Gastroesophageal sphincter (tissue), 3 donors: ENCODE measurements at regions not wholly inside any gene's neighbourhood (a gene's known extent, or its start where the extent isn't known, plus 50 kb on each side); places are given as distances from the start of the nearest gene placed in this dataset.

Experiments
- POLR2A ChIP-seq, 2 donors: fragments of 450-650 bp; IDR thresholded peaks; one replicate each; pipeline ENCODE4 v1.6.1; 2017; ENCODE audit warnings: antibody characterized with exemption in 2 of 2, mild to moderate bottlenecking in 2 of 2, moderate library complexity in 1 of 2
- POLR2AphosphoS5 ChIP-seq: sonication (generic); formaldehyde crosslinking; IDR thresholded peaks from one replicate; pipeline ENCODE4 v1.6.1; 2017; ENCODE audit warnings: antibody characterized with exemption
- TF ChIP-seq, protein P1 (sequence below), 4 experiments: fragments of 200-600 bp in 2 of 4; fragments of 450-650 bp in 2 of 4; sonication (generic) in 1 of 4; IDR thresholded peaks; one replicate each; pipeline ENCODE4 v1.5.1; 2017 to 2019; ENCODE audit warnings: antibody characterized with exemption in 4 of 4, mild to moderate bottlenecking in 2 of 4, moderate library complexity in 2 of 4

DNA sequence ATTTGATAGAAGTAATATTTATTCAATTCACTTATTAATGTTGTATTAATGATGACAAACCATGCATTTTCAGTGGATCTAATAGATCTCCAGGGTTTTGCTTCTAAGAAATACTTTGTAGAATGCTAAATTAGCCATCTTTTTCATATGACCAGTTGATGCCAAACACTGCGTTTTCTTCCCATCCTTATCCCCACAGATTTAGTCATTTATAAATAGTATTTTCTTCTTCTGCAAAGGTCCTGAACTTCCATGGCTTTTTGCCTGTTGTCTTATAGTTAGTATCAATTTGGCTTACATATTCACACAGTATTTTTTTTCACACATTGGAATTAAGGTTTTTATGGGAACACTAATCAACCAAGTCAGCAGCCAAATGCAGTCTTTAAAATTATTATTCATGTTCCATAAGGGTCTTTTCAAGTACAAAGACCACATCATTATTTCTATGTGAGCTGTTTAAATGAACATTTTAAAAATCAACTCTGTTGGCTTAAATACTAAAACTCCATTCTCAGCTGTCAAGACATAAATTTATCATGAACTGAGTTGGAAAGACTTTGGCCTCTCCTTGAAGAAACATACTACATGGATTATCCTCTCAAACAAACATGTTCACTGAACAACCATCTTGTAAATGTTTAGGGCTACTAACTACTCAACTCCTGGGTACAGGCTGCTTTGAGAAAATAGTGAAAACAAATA lies 1278.4 kb upstream of the FLRT2 start:
- TF ChIP-seq POLR2AphosphoS5 (no peak), POLR2A (IDR thresholded peaks at IDR 0.05) (no peak)
- TF ChIP-seq, protein P1, sequence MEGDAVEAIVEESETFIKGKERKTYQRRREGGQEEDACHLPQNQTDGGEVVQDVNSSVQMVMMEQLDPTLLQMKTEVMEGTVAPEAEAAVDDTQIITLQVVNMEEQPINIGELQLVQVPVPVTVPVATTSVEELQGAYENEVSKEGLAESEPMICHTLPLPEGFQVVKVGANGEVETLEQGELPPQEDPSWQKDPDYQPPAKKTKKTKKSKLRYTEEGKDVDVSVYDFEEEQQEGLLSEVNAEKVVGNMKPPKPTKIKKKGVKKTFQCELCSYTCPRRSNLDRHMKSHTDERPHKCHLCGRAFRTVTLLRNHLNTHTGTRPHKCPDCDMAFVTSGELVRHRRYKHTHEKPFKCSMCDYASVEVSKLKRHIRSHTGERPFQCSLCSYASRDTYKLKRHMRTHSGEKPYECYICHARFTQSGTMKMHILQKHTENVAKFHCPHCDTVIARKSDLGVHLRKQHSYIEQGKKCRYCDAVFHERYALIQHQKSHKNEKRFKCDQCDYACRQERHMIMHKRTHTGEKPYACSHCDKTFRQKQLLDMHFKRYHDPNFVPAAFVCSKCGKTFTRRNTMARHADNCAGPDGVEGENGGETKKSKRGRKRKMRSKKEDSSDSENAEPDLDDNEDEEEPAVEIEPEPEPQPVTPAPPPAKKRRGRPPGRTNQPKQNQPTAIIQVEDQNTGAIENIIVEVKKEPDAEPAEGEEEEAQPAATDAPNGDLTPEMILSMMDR (IDR thresholded peaks at IDR 0.05) = no peak
